IMR-90 (cell line): ENCODE measurements at regions not wholly inside any gene's neighbourhood (a gene's known extent, or its start where the extent isn't known, plus 50 kb on each side); places are given as distances from the start of the nearest gene placed in this dataset.

Experiments used
- ATAC-seq: fragments of 200-7000 bp; cut with Tn5 transposase; 2 replicates; pipeline ENCODE4 v1.9.1; 2020; ENCODE audit warnings: low read depth, mild to moderate bottlenecking, moderate library complexity
- BruUV-seq: library from RNA; stranded (reverse); fragments of 400-500 nt; replicated peaks from 2 replicates; lab custom pipeline; 2021; lab: Mats Ljungman, UMichigan
- CTCF ChIA-PET: fragments of 300-600 bp; formaldehyde crosslinking; extraction: SDS; loops from one replicate; lab custom pipeline; 2021; ENCODE audit warnings: antibody characterized with exemption; lab: Yijun Ruan, JAX
- POLR2A ChIA-PET: fragments of 300-600 bp; sonication (Branson Sonifier 250); formaldehyde crosslinking; loops from one replicate; lab custom pipeline; 2022; ENCODE audit warnings: antibody characterized with exemption; ENCODE audit not compliant: unreplicated experiment; lab: Charles Lee
- DNase-seq: peaks from one replicate; pipeline ENCODE4 v3.0.0; 2013
- H2AFZ ChIP-seq: replicated peaks from 2 replicates; pipeline ENCODE3; 2013; ENCODE audit warnings: low read length, mild to moderate bottlenecking; ENCODE audit not compliant: poor library complexity
- H2AK5ac ChIP-seq: 2 replicates; pipeline ENCODE4 v1.6.1; 2013; ENCODE audit warnings: low read depth, low read length, inconsistent platforms
- H2AK9ac ChIP-seq: replicated peaks from 2 replicates; pipeline ENCODE3; 2013; ENCODE audit warnings: mild to moderate bottlenecking, low read depth, low read length, moderate library complexity; ENCODE audit not compliant: poor library complexity
- H2BK120ac ChIP-seq: 2 replicates; pipeline ENCODE4 v1.6.1; 2013; ENCODE audit warnings: low read depth, low read length, inconsistent platforms
- H2BK15ac ChIP-seq: 3 replicates; pipeline ENCODE4 v1.6.1; 2013; ENCODE audit warnings: low read depth, low read length, inconsistent platforms
- H2BK20ac ChIP-seq: 2 replicates; pipeline ENCODE4 v1.6.1; 2013; ENCODE audit warnings: low read depth, mild to moderate bottlenecking, inconsistent platforms, low read length, moderate library complexity
- H2BK5ac ChIP-seq: 2 replicates; pipeline ENCODE4 v1.6.1; 2013; ENCODE audit warnings: mild to moderate bottlenecking, low read depth, low read length, inconsistent platforms; ENCODE audit not compliant: poor library complexity, severe bottlenecking
- H3K14ac ChIP-seq: replicated peaks from 2 replicates; pipeline ENCODE4 v1.6.1; 2013; ENCODE audit warnings: low read depth, low read length, inconsistent platforms
- H3K18ac ChIP-seq: 2 replicates; pipeline ENCODE4 v1.6.1; 2013; ENCODE audit warnings: low read depth, low read length, control low read depth
- H3K23ac ChIP-seq: 2 replicates; pipeline ENCODE4 v1.6.1; 2013; ENCODE audit warnings: low read depth, low read length, inconsistent platforms
- H3K27ac ChIP-seq: 2 replicates; pipeline ENCODE4 v1.5.1; 2013; ENCODE audit warnings: mild to moderate bottlenecking, control low read depth, low read length; ENCODE audit not compliant: insufficient read depth
- H3K27me3 ChIP-seq: 2 replicates; pipeline ENCODE4 v1.6.1; 2013; ENCODE audit warnings: low read length; ENCODE audit not compliant: control insufficient read depth, insufficient read depth
- H3K36me3 ChIP-seq: 2 replicates; pipeline ENCODE4 v1.6.1; 2013; ENCODE audit warnings: low read length, mixed read lengths; ENCODE audit not compliant: control insufficient read depth, insufficient read depth
- H3K4ac ChIP-seq: 2 replicates; pipeline ENCODE4 v1.6.1; 2013; ENCODE audit warnings: low read depth, low read length, inconsistent platforms
- H3K4me1 ChIP-seq: 2 replicates; pipeline ENCODE4 v1.6.1; 2013; ENCODE audit warnings: low read length, mixed read lengths; ENCODE audit not compliant: control insufficient read depth, insufficient read depth
- H3K4me2 ChIP-seq: 2 replicates; pipeline ENCODE4 v1.6.1; 2013; ENCODE audit warnings: low read depth, mild to moderate bottlenecking, control low read depth, low read length, moderate library complexity
- H3K4me3 ChIP-seq: 2 replicates; pipeline ENCODE4 v1.5.1; 2013; ENCODE audit warnings: low read depth, mild to moderate bottlenecking, control low read depth, low read length, moderate library complexity; ENCODE audit not compliant: insufficient read depth
- H3K56ac ChIP-seq: 2 replicates; pipeline ENCODE4 v1.6.1; 2013; ENCODE audit warnings: low read length, inconsistent platforms; ENCODE audit not compliant: insufficient read depth; ENCODE audit errors: extremely low read depth
- H3K79me1 ChIP-seq, 2 experiments: 2 replicates each; pipeline ENCODE4 v1.6.1; 2013; ENCODE audit warnings: low read length in 2 of 2, inconsistent platforms in 1 of 2, low read depth in 1 of 2
- H3K9ac ChIP-seq: 2 replicates; pipeline ENCODE4 v1.6.1; 2013; ENCODE audit warnings: low read depth, low read length, control low read depth
- H3K9me1 ChIP-seq: 2 replicates; pipeline ENCODE4 v1.6.1; 2013; ENCODE audit warnings: low read length, inconsistent platforms; ENCODE audit not compliant: insufficient read depth
- H3K9me3 ChIP-seq: 2 replicates; pipeline ENCODE4 v1.6.1; 2013; ENCODE audit warnings: low read length; ENCODE audit not compliant: control insufficient read depth, insufficient read depth
- H4K20me1 ChIP-seq: 2 replicates; pipeline ENCODE4 v1.6.1; 2013; ENCODE audit warnings: low read length, inconsistent platforms; ENCODE audit not compliant: insufficient read depth
- H4K5ac ChIP-seq: 2 replicates; pipeline ENCODE4 v1.6.1; 2013; ENCODE audit warnings: mild to moderate bottlenecking, low read depth, low read length, control low read depth
- H4K8ac ChIP-seq, 2 experiments: 2 replicates each; pipeline ENCODE4 v1.6.1; 2013; ENCODE audit warnings: low read depth in 2 of 2, low read length in 2 of 2, control low read depth in 1 of 2, inconsistent platforms in 1 of 2
- H4K91ac ChIP-seq: 2 replicates; pipeline ENCODE4 v1.6.1; 2013; ENCODE audit warnings: low read depth, low read length, inconsistent platforms; ENCODE audit not compliant: insufficient read depth
- ELK1 ChIP-seq: fragments of 150-350 bp; IDR thresholded peaks from 2 replicates; pipeline ENCODE4 v1.6.1; 2016; ENCODE audit warnings: low read depth, mild to moderate bottlenecking, low read length, moderate library complexity, borderline replicate concordance
- MAFK ChIP-seq: IDR thresholded peaks from 2 replicates; pipeline ENCODE4 v1.6.1; 2012; ENCODE audit warnings: low read depth, low read length, improper control_type of control experiment
- WGBS, 2 experiments: methylation state at CpG; one replicate each; pipeline versions ENCODE4 v1.1.5 to v1.1.7; 2013; ENCODE audit warnings: missing lambda C conversion rate in 2 of 2; ENCODE audit not compliant: insufficient read length in 1 of 2; ENCODE audit errors: extremely low coverage in 2 of 2; 5-methylcytosine and 5-hydroxymethylcytosine counted together
- dilution Hi-C: fragments of 300-500 bp; cut with HindIII; formaldehyde crosslinking; loops from one replicate; pipeline ENCODE4 v1.14.3; 2018; ENCODE audit warnings: low sequenced_read_pairs; ENCODE audit not compliant: unreplicated experiment
- in situ Hi-C: fragments of 300-500 bp; cut with MboI; formaldehyde crosslinking; loops from 3 replicates; pipeline ENCODE4 v1.14.3; 2019; ENCODE audit warnings: low sequenced_read_pairs, inconsistent platforms, mixed read lengths
- intact Hi-C: fragments of 100-400 bp; cut with micrococcal nuclease; formaldehyde crosslinking; loops from 2 replicates; pipeline ENCODE4 v1.10.0; 2022

- Histone ChIP-seq H3K36me3 (no peaks in the 10 kb centered on the region), H3K4me1 (no peaks in the 10 kb centered on the region), H3K18ac (no peak overlapping the region), H3K79me1 (no peaks in the 10 kb centered on the region), H3K9ac (no peak overlapping the region), H2AFZ (no peak overlapping the region), H3K4me2 (no peak overlapping the region), H3K56ac (no peak overlapping the region), H2AK9ac (no peak overlapping the region), H3K14ac (no peak overlapping the region), H2BK5ac (no peak overlapping the region), H3K9me3 (no peaks in the 10 kb centered on the region), H3K27ac (no peak overlapping the region), H4K8ac (no peak overlapping the region), H4K91ac (no peak overlapping the region), H3K9me1 (no peaks in the 10 kb centered on the region), H3K4me3 (no peak overlapping the region), H2BK15ac (no peak overlapping the region), H2BK120ac (no peak overlapping the region), H3K23ac (no peak overlapping the region), H2AK5ac (no peak overlapping the region), H3K4ac (no peak overlapping the region), H3K27me3 (peaks cover 3% of the 10 kb centered on the region), H2BK20ac (no peak overlapping the region), H4K5ac (no peak overlapping the region), H4K20me1 (no peaks in the 10 kb centered on the region)
- no TSS peak for BruUV-seq
- POLR2A ChIA-PET: no interaction called here
- DNase-seq: no peak
- no peak for ATAC-seq
- WGBS, 2 experiments: no CpG with 5 or more reads among the region's 2 CpGs
- CTCF ChIA-PET: no interaction called here
- TF ChIP-seq ELK1 (no peak), MAFK (peak; percentile 55)
- in situ Hi-C loops: no loop called here
- intact Hi-C loops: no loop called here
- dilution Hi-C loops: no loop called here
Observed at GRCh38 chr6:818196-818595, 125.3 kb upstream of the EXOC2 start.
